Sigmoid colon (tissue), 4 donors: ENCODE measurements at regions not wholly inside any gene's neighbourhood (a gene's known extent, or its start where the extent isn't known, plus 50 kb on each side); places are given as distances from the start of the nearest gene placed in this dataset.

Source experiments
- EP300 ChIP-seq, 4 donors: sonication (generic); formaldehyde crosslinking; IDR thresholded peaks; one replicate each; pipeline ENCODE4 v1.6.1; 2017; ENCODE audit warnings: antibody characterized with exemption in 4 of 4
- POLR2A ChIP-seq, 2 donors: fragments of 450-650 bp; IDR thresholded peaks; one replicate each; pipeline ENCODE4 v1.6.1; 2016; ENCODE audit warnings: antibody characterized with exemption in 2 of 2, mild to moderate bottlenecking in 2 of 2, moderate library complexity in 2 of 2
- POLR2AphosphoS5 ChIP-seq, 4 donors: sonication (generic); formaldehyde crosslinking; IDR thresholded peaks; one replicate each; pipeline ENCODE4 v1.6.1; 2017; ENCODE audit warnings: antibody characterized with exemption in 4 of 4
- TF ChIP-seq, protein P1 (sequence below), 4 experiments: fragments of 450-650 bp in 3 of 4; fragments of 200-600 bp in 1 of 4; IDR thresholded peaks; one replicate each; pipeline ENCODE4 v1.5.1; 2016 to 2019; ENCODE audit warnings: antibody characterized with exemption in 4 of 4, mild to moderate bottlenecking in 3 of 4, moderate library complexity in 2 of 4

DNA sequence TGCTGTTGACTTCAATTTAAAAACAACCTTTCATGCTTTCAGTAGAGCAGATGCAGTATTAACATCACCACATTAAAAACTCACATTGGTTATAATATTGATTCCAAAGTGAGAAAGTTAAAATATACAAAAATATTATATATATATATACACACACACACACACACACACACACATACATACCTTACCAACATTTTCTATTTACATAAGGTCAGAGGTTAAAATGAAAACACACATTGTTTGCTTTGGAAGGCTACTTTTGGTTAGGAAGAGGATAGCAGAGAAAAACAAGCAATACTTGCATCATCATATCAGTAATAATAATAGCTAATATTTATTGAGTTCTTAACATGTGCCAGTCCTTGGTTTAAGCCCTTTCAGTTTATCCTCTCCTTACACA is 226.5 kb downstream of the PPP4R3C start:
- TF ChIP-seq, protein P1, sequence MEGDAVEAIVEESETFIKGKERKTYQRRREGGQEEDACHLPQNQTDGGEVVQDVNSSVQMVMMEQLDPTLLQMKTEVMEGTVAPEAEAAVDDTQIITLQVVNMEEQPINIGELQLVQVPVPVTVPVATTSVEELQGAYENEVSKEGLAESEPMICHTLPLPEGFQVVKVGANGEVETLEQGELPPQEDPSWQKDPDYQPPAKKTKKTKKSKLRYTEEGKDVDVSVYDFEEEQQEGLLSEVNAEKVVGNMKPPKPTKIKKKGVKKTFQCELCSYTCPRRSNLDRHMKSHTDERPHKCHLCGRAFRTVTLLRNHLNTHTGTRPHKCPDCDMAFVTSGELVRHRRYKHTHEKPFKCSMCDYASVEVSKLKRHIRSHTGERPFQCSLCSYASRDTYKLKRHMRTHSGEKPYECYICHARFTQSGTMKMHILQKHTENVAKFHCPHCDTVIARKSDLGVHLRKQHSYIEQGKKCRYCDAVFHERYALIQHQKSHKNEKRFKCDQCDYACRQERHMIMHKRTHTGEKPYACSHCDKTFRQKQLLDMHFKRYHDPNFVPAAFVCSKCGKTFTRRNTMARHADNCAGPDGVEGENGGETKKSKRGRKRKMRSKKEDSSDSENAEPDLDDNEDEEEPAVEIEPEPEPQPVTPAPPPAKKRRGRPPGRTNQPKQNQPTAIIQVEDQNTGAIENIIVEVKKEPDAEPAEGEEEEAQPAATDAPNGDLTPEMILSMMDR (IDR thresholded peaks at IDR 0.05) = no peak
- TF ChIP-seq EP300 (IDR thresholded peaks at IDR 0.05) (no peak), POLR2AphosphoS5 (IDR thresholded peaks at IDR 0.05) (no peak), POLR2A (IDR thresholded peaks at IDR 0.05) (no peak)
